Transverse colon (tissue), 4 donors: ENCODE measurements at regions not wholly inside any gene's neighbourhood (a gene's known extent, or its start where the extent isn't known, plus 50 kb on each side); places are given as distances from the start of the nearest gene placed in this dataset.

Experiments
- EP300 ChIP-seq: sonication (generic); formaldehyde crosslinking; IDR thresholded peaks from one replicate; pipeline ENCODE4 v1.6.1; 2017; ENCODE audit warnings: antibody characterized with exemption, low read depth
- POLR2A ChIP-seq: fragments of 450-650 bp; IDR thresholded peaks from one replicate; pipeline ENCODE4 v1.6.1; 2016; ENCODE audit warnings: antibody characterized with exemption, mild to moderate bottlenecking, moderate library complexity
- POLR2AphosphoS5 ChIP-seq, 3 donors: sonication (generic); formaldehyde crosslinking; IDR thresholded peaks; one replicate each; pipeline ENCODE4 v1.6.1; 2016; ENCODE audit warnings: antibody characterized with exemption in 3 of 3
- TF ChIP-seq, protein P1 (sequence below), 5 experiments: fragments of 200-600 bp in 3 of 5; fragments of 450-650 bp in 2 of 5; sonication (generic) in 3 of 5; IDR thresholded peaks; 1 replicate in 2 of 5; 2 replicates in 3 of 5; pipeline ENCODE4 v1.5.1; 2016 to 2017; ENCODE audit warnings: antibody characterized with exemption in 5 of 5, inconsistent platforms in 3 of 5, mild to moderate bottlenecking in 2 of 5, moderate library complexity in 1 of 5

- TF ChIP-seq, protein P1, sequence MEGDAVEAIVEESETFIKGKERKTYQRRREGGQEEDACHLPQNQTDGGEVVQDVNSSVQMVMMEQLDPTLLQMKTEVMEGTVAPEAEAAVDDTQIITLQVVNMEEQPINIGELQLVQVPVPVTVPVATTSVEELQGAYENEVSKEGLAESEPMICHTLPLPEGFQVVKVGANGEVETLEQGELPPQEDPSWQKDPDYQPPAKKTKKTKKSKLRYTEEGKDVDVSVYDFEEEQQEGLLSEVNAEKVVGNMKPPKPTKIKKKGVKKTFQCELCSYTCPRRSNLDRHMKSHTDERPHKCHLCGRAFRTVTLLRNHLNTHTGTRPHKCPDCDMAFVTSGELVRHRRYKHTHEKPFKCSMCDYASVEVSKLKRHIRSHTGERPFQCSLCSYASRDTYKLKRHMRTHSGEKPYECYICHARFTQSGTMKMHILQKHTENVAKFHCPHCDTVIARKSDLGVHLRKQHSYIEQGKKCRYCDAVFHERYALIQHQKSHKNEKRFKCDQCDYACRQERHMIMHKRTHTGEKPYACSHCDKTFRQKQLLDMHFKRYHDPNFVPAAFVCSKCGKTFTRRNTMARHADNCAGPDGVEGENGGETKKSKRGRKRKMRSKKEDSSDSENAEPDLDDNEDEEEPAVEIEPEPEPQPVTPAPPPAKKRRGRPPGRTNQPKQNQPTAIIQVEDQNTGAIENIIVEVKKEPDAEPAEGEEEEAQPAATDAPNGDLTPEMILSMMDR (IDR thresholded peaks at IDR 0.05): no peak
- TF ChIP-seq POLR2A (no peak), POLR2AphosphoS5 (IDR thresholded peaks at IDR 0.05) (no peak), EP300 (no peak)
These were observed 62.8 kb downstream of the SERPINA3 start for GRCh38 chr14:94675036-94675435.
